ENCODE measurements at regions not wholly inside any gene's neighbourhood (a gene's known extent, or its start where the extent isn't known, plus 50 kb on each side); places are given as distances from the start of the nearest gene placed in this dataset.

DNA sequence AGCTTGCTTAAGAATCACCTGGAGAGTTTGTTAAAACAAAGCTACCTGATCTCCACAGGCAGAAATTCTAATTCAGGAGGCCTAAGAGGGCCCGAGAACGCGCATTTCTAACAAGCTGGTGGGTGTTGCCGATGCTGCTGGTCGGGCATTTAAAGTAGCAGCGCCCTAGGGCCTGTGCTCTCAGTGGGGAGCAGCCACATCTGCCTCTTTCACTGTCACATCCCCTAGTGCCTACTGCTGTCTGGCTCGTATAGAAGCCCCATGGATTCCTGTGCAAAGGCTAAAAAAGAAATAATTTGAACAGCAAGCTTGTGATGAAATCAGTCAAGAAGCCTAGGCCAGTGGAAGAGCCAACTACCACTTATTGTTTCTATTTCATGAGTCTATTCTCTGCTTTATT, 126.7 kb upstream of the SMIM21 start:
- Histone ChIP-seq H3K4me1 (replicated peaks; ENCODE audit: insufficient read depth) (no peaks in the 10 kb centered on the region), H3F3A (ENCODE audit: insufficient read depth, low read depth) (no peaks in the 10 kb centered on the region), H3K9me2 (ENCODE audit: insufficient read depth) (no peaks in the 10 kb centered on the region), H3K4me3 (no peak overlapping the region), H4K20me1 (ENCODE audit: insufficient read depth) (no peaks in the 10 kb centered on the region), H3K9me3 (ENCODE audit: insufficient read depth, low read depth) (no peaks in the 10 kb centered on the region), H3K79me2 (ENCODE audit: low read depth) (no peaks in the 10 kb centered on the region), H3K27ac (no peak overlapping the region), H2AFZ (no peak overlapping the region), H3K27me3 (ENCODE audit: insufficient read depth, low read depth) (peaks cover 64% of the 10 kb centered on the region), H3K4me2 (no peak overlapping the region), H3K36me3 (ENCODE audit: low read depth) (no peaks in the 10 kb centered on the region)
- ChIA-PET POLR2A (ENCODE audit: unreplicated experiment) (no interaction called here), CTCF (no interaction called here)
- no peak for DNase-seq
- intact Hi-C loops (cut with micrococcal nuclease; ENCODE audit: unreplicated experiment), result no loop called here
- BruUV-seq (replicated peaks), result no TSS peak
- TF ChIP-seq EZH2 (IDR thresholded peaks at IDR 0.05; ENCODE audit: low read depth), result no peak
- TF ChIP-seq, protein P1, sequence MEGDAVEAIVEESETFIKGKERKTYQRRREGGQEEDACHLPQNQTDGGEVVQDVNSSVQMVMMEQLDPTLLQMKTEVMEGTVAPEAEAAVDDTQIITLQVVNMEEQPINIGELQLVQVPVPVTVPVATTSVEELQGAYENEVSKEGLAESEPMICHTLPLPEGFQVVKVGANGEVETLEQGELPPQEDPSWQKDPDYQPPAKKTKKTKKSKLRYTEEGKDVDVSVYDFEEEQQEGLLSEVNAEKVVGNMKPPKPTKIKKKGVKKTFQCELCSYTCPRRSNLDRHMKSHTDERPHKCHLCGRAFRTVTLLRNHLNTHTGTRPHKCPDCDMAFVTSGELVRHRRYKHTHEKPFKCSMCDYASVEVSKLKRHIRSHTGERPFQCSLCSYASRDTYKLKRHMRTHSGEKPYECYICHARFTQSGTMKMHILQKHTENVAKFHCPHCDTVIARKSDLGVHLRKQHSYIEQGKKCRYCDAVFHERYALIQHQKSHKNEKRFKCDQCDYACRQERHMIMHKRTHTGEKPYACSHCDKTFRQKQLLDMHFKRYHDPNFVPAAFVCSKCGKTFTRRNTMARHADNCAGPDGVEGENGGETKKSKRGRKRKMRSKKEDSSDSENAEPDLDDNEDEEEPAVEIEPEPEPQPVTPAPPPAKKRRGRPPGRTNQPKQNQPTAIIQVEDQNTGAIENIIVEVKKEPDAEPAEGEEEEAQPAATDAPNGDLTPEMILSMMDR (conservative IDR thresholded peaks at IDR 0.05), result no peak

DNA sequence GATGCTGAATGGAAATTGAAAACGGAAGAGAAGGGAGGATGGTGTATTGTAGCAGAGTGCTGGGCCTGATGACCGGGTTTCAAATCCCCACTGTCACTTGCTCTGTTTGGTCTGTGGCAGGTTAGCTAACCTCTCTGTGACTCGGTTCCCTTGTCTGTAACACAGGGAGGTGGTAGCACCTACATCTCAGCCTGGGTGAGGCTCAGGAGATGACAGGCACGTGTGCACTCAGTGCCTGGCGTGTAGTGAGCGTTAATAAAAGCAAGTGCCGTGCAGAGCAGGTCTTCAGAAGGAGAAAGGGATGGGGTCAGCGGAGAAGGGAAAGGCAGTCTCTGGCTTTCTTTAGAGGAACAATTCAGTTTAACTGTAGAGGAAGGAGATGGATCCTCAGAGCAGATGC, 125.5 kb upstream of the SMIM21 start:
- no TSS peak for BruUV-seq (replicated peaks)
- Histone ChIP-seq H3K79me2 (ENCODE audit: low read depth) (no peaks in the 10 kb centered on the region), H3K36me3 (ENCODE audit: low read depth) (no peaks in the 10 kb centered on the region), H3K4me3 (no peak overlapping the region), H3K27me3 (ENCODE audit: insufficient read depth, low read depth) (peaks cover 62% of the 10 kb centered on the region), H3K9me2 (ENCODE audit: insufficient read depth) (no peaks in the 10 kb centered on the region), H3K4me2 (no peak overlapping the region), H2AFZ (no peak overlapping the region), H3K27ac (no peak overlapping the region), H3F3A (ENCODE audit: insufficient read depth, low read depth) (no peaks in the 10 kb centered on the region), H3K9me3 (ENCODE audit: insufficient read depth, low read depth) (no peaks in the 10 kb centered on the region), H3K4me1 (replicated peaks; ENCODE audit: insufficient read depth) (no peaks in the 10 kb centered on the region), H4K20me1 (ENCODE audit: insufficient read depth) (no peaks in the 10 kb centered on the region)
- POLR2A ChIA-PET (ENCODE audit: unreplicated experiment), result no interaction called here
- intact Hi-C loops (cut with micrococcal nuclease; ENCODE audit: unreplicated experiment), result no loop called here
- CTCF ChIA-PET, result no interaction called here
- TF ChIP-seq, protein P1 (conservative IDR thresholded peaks at IDR 0.05), result no peak
- no peak for TF ChIP-seq EZH2 (IDR thresholded peaks at IDR 0.05; ENCODE audit: low read depth)
- DNase-seq, result no peak

DNA sequence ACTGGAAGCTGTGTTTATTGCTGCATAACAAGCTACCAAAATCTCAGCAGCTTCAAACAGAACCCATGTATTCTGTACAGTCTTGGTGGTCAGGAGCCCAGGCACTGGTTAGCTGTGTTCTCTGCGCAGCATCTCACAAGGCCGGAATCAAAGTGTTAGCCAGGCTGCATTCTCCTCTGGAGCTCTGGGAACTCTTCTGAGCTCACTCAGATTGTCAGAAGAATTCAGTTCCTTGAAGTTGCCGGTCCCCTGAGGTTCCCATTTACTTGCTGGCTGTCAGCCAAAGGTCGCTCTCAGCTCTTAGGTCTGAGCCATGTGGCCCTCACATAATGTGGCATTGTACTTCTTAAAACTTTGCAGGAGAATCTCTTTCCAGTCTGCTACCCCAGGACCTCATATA, 123.6 kb upstream of the SMIM21 start:
- Histone ChIP-seq H3K4me3 (no peak overlapping the region), H3F3A (ENCODE audit: insufficient read depth, low read depth) (no peaks in the 10 kb centered on the region), H3K36me3 (ENCODE audit: low read depth) (no peaks in the 10 kb centered on the region), H3K79me2 (ENCODE audit: low read depth) (no peaks in the 10 kb centered on the region), H3K27ac (no peak overlapping the region), H3K4me1 (replicated peaks; ENCODE audit: insufficient read depth) (no peaks in the 10 kb centered on the region), H3K4me2 (no peak overlapping the region), H4K20me1 (ENCODE audit: insufficient read depth) (no peaks in the 10 kb centered on the region), H3K27me3 (ENCODE audit: insufficient read depth, low read depth) (peaks cover 57% of the 10 kb centered on the region), H3K9me2 (ENCODE audit: insufficient read depth) (no peaks in the 10 kb centered on the region), H2AFZ (no peak overlapping the region), H3K9me3 (ENCODE audit: insufficient read depth, low read depth) (no peaks in the 10 kb centered on the region)
- BruUV-seq (replicated peaks), result no TSS peak
- ChIA-PET CTCF (no interaction called here), POLR2A (ENCODE audit: unreplicated experiment) (no interaction called here)
- no peak for DNase-seq
- intact Hi-C loops (cut with micrococcal nuclease; ENCODE audit: unreplicated experiment), result no loop called here
- TF ChIP-seq EZH2 (IDR thresholded peaks at IDR 0.05; ENCODE audit: low read depth), result no peak
- TF ChIP-seq, protein P1 (conservative IDR thresholded peaks at IDR 0.05), result no peak
